Femur (tissue), 1 donor: ENCODE measurements at regions not wholly inside any gene's neighbourhood (a gene's known extent, or its start where the extent isn't known, plus 50 kb on each side); places are given as distances from the start of the nearest gene placed in this dataset.

Experiments
- DNase-seq: peaks from one replicate; pipeline ENCODE4 v3.0.0-alpha.2; 2017

GRCh38 chr2:51111532-51111931 lies 79.6 kb upstream of the NRXN1 start:
- DNase-seq: no peak

GRCh38 chr2:51108794-51109193 lies 76.9 kb upstream of the NRXN1 start:
- no peak for DNase-seq

- no peak for DNase-seq
Measured at GRCh38 chr2:51107841-51108240, 75.9 kb upstream of the NRXN1 start.

DNA sequence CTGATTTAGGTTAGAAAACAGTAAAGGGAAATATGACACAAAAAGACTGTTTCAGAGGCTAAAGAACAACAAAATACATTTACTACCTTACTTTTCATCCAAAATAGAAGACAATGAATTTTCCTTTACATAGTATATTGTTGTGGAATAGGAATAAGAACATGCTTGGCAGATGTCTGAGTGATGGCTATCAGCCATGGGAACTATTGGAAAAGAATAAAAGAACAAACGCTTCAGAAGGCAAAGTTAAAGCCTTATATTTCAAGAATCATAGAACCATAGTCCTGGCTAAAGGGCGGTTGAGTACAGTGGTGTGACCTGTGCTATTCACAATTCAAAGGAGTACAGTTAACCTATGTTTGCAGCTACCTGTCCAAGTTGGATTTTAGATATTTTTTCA lies 73.9 kb upstream of the NRXN1 start:
- no peak for DNase-seq

DNA sequence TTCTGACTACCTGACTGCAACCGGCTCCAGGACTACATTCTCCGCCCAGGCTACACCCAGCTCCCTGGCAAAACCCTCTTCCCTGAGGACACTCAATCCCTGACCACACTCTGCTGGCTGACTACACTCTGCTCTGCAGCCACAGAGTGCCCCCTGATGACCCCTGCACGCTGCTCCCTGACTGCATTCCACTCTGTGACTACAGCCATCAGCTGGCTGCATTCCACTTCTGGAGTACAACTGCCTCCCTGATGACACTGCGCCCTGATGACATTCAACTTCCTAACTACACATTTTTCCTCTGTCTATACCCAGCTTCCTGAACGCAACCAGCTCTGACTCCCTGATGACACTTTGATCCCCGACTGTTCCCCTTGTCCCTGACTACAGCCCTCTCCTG lies 71.3 kb upstream of the NRXN1 start:
- DNase-seq: peak; percentile 65

DNA sequence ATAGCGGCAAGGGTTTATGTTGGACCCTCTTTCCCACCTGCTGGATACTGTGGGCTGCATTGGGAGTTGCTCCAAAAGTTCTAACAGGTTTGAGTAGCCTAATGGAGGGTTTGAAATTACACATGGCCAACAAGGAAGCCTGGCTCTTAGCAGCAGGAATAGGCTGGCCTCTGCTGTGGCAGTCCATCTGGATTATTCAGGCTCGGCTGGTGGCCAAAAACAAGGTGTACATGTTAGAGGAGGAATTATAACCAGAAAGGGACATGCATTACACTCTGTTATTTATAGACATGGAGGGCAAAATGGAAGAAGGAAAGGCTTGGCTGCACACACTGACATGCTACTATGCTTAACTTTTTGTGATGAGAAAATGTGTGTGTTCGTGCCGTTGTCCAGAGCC lies 61.1 kb upstream of the NRXN1 start:
- no peak for DNase-seq

DNA sequence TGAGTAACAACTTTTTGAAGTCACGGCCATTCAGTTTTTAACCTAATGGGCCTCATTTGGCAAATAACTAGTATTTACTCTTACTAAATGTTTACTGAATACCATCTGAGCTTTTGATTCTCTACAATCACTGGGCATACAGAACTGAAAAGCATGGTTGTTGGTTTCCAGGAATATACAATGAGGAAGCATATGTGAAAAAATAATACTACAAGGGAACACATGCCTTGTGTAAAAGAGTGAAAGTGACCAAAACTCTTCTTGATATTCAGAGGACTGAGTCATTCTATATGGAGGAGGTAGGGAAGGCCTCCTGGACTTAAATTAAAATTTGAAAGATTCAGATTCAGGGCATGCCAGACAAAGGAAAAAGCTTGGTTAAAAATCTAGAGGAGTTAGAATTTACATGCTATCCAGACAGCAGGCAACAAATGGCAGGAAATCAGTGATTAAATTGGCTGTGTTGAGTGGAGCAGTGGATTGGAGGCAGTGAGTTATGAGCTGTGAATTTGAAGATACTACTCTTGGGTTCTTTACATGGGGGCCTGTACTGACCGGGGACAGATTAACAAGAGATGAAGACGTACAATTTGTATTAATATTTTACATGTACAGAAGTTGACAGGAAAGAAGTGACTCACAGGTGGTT lies 53.6 kb upstream of the NRXN1 start:
- no peak for DNase-seq

DNA sequence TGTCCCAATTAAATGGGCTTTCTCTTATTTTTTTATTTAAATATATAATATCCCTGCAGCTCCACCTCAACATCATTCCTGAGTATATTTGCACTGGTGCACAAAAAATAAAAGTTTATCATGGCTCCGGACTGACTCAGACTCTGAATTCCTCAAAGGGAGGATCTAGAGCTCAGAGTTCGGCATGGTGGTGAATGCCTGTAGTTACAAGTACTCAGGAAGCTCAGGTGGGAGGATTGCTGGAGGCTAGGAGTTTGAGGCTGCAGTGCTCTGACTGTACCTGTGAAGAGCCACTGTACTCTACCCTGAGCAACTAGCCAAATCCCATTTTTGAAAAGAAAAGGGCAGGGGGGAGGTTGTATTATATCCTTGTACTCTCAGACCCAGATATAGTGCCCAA lies 52.8 kb upstream of the NRXN1 start:
- DNase-seq: no peak
